GM18909 (cell line): ENCODE measurements at regions not wholly inside any gene's neighbourhood (a gene's known extent, or its start where the extent isn't known, plus 50 kb on each side); places are given as distances from the start of the nearest gene placed in this dataset.

ENCODE experiments used
- ATAC-seq: cut with Tn5 transposase; IDR thresholded peaks from one replicate; pipeline ENCODE4 v1.9.1; 2021; ENCODE audit warnings: mild to moderate bottlenecking; ENCODE audit not compliant: unreplicated experiment, poor library complexity

GRCh38 chr5:155068616-155069100 is 55.1 kb downstream of the KIF4B start:
- ATAC-seq = no peak

GRCh38 chr5:155069961-155070360 is 56.4 kb downstream of the KIF4B start:
- no peak for ATAC-seq

DNA sequence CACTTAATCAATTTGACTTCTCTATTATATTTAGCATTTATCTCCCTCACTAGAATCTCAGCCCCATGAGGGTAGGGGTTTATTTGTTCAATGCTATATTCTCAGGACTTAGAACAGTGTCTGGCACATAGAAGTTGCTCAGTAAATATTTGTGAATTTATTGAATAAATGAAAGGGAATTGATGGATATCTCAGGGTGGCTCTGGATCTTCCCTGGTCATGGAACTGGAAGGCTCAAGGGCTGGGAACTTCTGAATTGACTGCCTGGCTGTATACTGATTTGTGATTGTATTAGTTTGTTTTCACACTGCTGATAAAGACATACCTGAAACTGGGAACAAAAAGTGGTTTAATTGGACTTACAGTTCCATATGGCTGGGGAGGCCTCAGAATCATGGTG is 57.2 kb downstream of the KIF4B start:
- ATAC-seq = no peak

GRCh38 chr5:155076379-155076778 is 62.8 kb downstream of the KIF4B start:
- no peak for ATAC-seq

DNA sequence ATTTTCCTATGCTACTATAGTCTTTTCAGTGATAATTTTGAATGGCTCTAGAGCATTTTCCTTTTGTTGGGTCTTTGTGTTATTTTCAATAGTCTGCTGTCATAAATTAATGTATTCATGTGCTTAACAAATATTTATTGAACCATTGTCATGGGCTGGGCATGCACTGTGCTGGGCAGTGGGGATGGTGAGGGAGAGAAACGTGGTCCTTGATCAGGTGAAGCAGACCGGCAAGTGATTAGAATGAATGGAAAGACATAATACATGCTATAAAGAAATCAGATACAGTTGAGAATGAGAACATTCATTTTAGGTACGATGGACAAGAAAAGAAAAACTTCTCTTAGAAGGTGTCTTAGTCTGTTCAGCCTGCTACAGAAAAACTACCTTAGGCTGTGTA is 66.1 kb downstream of the KIF4B start:
- ATAC-seq = no peak

DNA sequence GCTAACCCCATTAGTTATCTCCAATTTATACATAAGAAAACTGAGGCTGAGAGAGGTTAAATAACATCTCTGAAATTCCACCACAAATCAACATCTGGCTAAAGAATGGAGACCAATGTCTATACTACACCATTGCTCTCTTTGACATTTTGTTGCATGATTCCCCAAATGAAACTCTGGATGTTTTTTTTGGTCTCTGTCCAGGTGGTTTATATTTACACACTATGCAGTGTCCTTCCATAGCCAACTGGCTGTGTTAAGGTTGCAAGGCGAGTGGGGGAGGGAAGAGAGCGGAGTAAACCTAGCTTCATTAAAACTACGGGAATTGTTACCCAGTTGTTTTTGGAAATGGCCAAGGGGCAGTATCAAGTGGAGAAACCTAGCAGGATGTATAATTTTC is 67.2 kb downstream of the KIF4B start:
- no peak for ATAC-seq

DNA sequence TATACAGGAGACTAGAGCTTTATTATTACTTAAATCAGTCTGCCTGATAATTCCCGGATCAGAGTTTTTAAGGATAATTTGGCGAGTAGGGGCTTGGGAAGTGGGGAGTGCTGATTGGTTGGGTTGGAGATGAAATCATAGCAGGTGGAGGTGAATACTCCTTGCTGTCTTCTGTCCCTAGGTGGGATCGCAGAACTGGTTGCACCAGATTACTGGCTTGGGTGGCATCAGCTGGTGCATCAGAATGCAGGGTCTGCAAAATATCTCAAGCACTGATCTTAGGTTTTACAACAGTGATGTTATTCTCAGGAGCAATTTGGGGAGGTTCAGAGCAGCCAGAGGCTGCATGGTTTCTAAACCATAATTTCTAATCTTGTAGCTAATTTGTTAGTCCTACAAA is 68.1 kb downstream of the KIF4B start:
- ATAC-seq = no peak

DNA sequence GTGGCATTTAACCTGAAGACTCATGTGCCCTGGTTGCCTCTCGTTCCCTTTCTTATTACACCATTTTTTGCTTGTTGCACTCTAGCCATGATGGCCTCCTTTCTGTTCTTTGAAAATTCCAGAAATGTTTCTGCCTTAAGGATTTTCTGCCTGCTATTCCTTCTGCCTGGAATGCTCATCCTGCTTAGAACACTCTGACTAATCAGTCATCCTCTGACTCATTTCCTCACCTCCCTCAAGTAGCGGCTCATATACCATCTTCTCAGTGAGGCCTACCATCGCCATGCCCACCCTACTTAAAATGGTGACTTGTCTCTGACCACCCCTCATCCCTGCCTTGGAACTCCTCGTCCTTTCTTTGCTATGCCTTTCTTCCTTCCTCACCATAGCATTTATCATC is 68.8 kb downstream of the KIF4B start:
- no peak for ATAC-seq

- ATAC-seq = no peak
Observed at GRCh38 chr5:155085282-155085989, 71.9 kb downstream of the KIF4B start.

- no peak for ATAC-seq
Observed at GRCh38 chr5:155087036-155087435, 73.5 kb downstream of the KIF4B start.

GRCh38 chr5:155088811-155089210 is 75.3 kb downstream of the KIF4B start:
- no peak for ATAC-seq

DNA sequence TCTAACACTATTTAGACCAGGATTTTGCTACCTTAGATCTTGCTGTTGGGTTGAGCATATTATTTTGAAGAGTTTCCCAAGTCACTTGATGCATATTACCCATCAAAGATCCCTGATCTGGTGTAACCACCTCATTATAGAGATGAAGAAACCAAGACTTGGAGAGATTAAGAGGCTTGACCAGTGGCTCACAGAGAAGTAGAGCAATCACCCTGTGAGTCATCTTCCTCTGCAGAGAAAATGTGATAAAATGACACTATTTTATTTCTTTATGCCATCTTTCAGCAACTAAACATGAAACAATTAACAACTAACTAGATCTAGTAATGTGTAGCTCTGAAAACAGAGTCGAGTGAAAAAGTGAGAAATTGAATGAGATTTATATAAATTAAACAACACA is 76.1 kb downstream of the KIF4B start:
- no peak for ATAC-seq

GRCh38 chr5:155091063-155091648 is 77.6 kb downstream of the KIF4B start:
- ATAC-seq = no peak

DNA sequence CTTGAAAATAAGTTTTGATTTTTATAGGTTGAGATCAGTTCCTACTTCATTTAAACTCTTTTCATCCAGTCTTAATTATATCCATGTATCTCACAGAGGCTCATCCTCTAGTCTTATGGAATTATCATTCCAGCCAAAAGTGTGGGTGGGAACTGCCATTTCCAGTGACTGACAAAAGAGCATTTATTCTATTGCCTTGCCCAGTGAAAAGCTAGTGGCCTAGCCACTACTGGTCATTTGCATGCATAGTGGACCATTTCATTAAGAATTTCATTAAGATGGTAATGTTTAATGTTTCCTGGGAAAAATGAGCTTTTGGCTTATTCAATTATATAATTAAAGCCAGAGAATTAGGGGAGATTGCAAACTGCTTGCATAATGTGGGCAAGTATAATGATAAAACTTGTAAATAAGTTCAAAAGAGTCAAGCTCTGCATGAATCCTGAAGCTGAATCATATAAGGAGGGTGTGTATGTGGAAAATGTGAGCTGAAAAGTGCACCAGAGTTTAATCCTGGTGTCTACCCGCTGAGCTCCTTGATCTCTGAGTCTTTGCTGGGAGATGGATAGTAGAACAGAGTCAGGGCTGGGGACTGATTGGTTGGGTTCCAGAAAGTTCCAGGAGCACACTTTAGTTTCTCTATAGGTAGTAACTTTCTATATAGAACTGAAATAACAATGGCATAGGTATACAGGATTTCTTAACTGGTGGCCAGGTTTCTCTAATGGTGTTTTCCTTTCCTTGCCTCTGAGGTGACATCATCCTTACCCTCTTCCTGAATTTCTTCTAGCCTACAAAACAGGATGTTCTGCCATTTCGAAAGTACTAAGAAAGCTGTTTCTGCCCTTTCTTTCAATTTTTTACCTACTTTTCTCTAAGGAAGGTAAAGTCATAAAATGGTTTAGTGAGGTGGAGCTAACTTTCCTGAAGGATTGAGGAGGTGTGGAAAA is 78.5 kb downstream of the KIF4B start:
- ATAC-seq = no peak

DNA sequence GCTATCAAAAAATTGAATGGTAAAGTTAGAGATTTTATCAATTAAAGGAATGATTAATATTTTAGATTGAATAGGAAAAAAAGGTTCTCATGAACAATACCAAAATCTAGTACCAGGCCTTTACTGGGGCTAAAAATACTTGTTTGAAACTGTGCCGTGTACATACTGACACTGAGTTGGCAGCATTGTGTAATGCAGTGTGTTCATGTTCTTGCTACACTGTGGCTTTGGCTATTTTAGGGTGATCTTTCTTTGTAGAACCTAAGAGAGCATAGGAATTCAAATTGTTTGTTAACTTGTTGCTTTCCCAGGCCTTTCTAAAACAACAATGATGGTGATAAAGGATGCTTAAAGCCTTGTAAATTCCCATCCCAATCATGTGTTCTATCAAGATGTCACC is 80.9 kb downstream of the KIF4B start:
- ATAC-seq = no peak

DNA sequence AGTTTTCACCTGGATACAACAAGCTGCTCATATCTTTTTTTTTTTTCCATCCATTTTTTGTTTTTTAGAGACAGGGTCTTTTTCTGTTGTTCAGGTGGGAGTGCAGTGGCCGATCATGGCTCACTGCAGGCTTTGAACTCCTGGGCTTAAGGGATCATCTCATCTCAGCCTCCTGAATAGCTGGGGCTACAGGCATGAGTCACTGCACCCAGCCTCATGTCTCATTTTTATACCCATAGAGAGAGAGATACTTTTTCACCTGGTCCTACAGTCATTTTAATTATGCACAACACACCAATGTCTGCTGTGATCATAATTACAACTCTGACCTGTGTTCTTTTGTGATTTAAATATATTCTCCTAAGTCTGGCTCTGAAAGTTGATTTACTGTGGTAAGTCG is 84.4 kb downstream of the KIF4B start:
- ATAC-seq = no peak

DNA sequence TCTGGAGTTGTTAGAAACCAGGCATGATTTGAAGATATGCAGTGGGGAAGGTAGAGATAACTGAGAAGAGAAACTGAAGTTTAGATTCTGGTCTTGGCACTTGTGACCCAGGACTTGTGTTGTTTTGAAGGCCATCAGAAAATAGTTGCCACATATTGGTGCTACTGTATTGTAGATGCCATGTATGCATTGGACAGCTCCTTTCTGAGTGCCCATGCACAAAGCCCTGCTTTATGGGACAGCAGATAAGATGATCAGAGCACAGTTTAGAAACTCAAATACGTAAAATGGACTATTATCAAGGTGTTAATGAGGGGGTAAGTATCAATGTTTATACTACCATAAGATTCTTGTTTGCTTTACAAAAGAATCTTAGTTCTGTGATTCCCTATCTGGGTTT is 84.9 kb downstream of the KIF4B start:
- ATAC-seq = no peak

DNA sequence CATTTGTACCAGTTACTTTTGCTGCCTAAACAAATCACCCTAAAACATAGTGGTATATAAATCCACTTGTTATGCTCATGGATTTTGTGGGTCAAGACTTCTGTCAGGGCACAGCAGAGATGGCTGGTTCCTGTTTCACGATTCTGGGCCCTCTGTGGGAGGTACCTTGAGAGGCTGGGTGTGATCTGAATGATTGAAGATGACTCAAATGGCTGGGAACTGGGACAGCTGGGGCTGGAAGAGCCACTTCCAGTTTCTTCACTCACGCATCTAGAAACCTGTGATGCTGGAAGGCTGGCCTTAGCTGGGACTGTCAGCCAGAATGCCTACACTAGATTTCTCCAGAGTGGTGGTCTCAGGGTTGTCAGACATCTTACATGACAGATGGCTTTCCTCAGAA is 88.1 kb downstream of the KIF4B start:
- no peak for ATAC-seq

GRCh38 chr5:155103146-155103545 is 89.6 kb downstream of the KIF4B start:
- no peak for ATAC-seq

DNA sequence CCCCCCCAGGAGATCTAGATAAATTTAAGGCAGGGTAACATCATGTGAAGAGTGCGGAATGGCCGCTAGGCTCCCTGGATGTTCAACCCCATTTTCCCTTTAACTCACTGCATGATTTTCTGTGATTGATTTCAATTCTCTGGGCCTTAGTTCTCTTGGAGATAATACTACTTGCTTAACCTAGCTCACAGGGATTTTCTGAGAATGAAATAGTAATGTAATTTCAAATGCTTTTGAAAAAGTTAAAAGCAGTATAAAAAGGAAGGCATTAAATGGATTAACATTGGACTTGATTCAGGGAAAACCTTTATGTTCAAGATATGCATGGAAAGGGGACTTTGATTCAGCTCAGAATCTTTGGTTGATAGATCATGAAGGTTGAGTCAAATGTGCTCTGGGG is 90.9 kb downstream of the KIF4B start:
- no peak for ATAC-seq

DNA sequence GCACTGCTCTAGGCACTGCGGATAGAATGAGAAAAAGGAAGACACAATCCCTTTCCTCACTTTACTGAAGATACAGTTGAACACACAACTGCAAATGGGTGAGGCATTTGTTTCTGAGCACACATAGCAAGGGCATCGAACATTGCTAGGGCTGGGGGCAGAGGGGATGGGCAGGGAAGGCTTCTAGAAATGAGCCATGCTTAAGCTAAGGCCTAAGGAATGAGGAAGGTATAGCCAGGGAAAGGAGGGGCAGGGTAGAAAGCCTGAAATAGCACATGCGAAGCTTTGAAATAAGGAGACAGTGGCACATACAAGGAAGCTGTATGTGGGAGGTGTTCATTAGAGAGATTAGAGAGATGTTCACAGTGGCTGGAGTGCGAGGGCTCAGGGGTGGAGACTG is 92.7 kb downstream of the KIF4B start:
- no peak for ATAC-seq
